ACHN (cell line): ENCODE measurements at regions not wholly inside any gene's neighbourhood (a gene's known extent, or its start where the extent isn't known, plus 50 kb on each side); places are given as distances from the start of the nearest gene placed in this dataset.
"Not testable (repeated sequence)": the region's sequence is repeated elsewhere in the genome, so short reads cannot be mapped to it uniquely, and the experiment has no call there.

Experiments used
- DNase-seq: peaks from one replicate; pipeline ENCODE4 v3.0.0-alpha.2; 2015
- in situ Hi-C: cut with HindIII; loops from 2 replicates; pipeline ENCODE4 v1.10.0; 2017; ENCODE audit warnings: low sequenced_read_pairs, low pct_ligation_motif_present, low pct_unique_long_range_greater_than_20kb

- DNase-seq, result peak; percentile 74
These were observed 53.0 kb upstream of the DAPP1 start for GRCh38 chr4:99763635-99764101.

GRCh38 chr4:99762728-99763127 lies 53.9 kb upstream of the DAPP1 start:
- in situ Hi-C loops, result no loop called here
- DNase-seq, result no peak

More at GRCh38 chr4:99763635-99764101, 53.0 kb upstream of the DAPP1 start:
- in situ Hi-C loops, result no loop called here

GRCh38 chr4:99759988-99760387 lies 56.6 kb upstream of the DAPP1 start:
- no peak for DNase-seq
- in situ Hi-C loops, result no loop called here

GRCh38 chr4:99759346-99759984 lies 57.2 kb upstream of the DAPP1 start:
- in situ Hi-C loops, result no loop called here
- DNase-seq, result no peak

GRCh38 chr4:99755223-99755944 lies 61.2 kb upstream of the DAPP1 start:
- DNase-seq, result no peak
- in situ Hi-C loops, result no loop called here

- in situ Hi-C loops, result no loop called here
- DNase-seq, result no peak
These were observed 61.9 kb upstream of the DAPP1 start for GRCh38 chr4:99754756-99755155.

GRCh38 chr4:99753931-99754330 lies 62.7 kb upstream of the DAPP1 start:
- DNase-seq, result no peak
- in situ Hi-C loops, result no loop called here

GRCh38 chr4:99749445-99750391 lies 66.9 kb upstream of the DAPP1 start:
- DNase-seq, result no peak
- in situ Hi-C loops, result no loop called here

- no peak for DNase-seq
- in situ Hi-C loops, result no loop called here
These were observed 70.2 kb upstream of the DAPP1 start for GRCh38 chr4:99746443-99746842.

GRCh38 chr4:99736846-99737245 lies 79.2 kb upstream of the C4orf54 start:
- in situ Hi-C loops, result no loop called here
- DNase-seq, result no peak

GRCh38 chr4:99735822-99736221 lies 78.2 kb upstream of the C4orf54 start:
- no peak for DNase-seq
- in situ Hi-C loops, result no loop called here

- in situ Hi-C loops, result no loop called here
- no peak for DNase-seq
These were observed 77.1 kb upstream of the C4orf54 start for GRCh38 chr4:99734583-99735322.

- in situ Hi-C loops, DNase-seq: not testable (repeated sequence)
These were observed 75.8 kb upstream of the C4orf54 start for GRCh38 chr4:99733455-99733854.

- DNase-seq, result no peak
- in situ Hi-C loops, result no loop called here
These were observed 71.6 kb upstream of the C4orf54 start for GRCh38 chr4:99729186-99729585.

GRCh38 chr4:99724067-99724466 lies 66.4 kb upstream of the C4orf54 start:
- in situ Hi-C loops, result no loop called here
- peak; percentile 3 for DNase-seq

GRCh38 chr4:99723612-99724011 lies 66.0 kb upstream of the C4orf54 start:
- in situ Hi-C loops, result no loop called here
- peak; percentile 48 for DNase-seq

- in situ Hi-C loops, result no loop called here
These were observed 65.1 kb upstream of the C4orf54 start for GRCh38 chr4:99722725-99723124.

GRCh38 chr4:99722006-99722405 lies 64.4 kb upstream of the C4orf54 start:
- in situ Hi-C loops, result no loop called here
- no peak for DNase-seq

More at GRCh38 chr4:99722725-99723124, 65.1 kb upstream of the C4orf54 start:
- no peak for DNase-seq
